Thyroid gland (tissue), 4 donors: ENCODE measurements at regions not wholly inside any gene's neighbourhood (a gene's known extent, or its start where the extent isn't known, plus 50 kb on each side); places are given as distances from the start of the nearest gene placed in this dataset.

Source experiments
- POLR2A ChIP-seq, 2 donors: fragments of 450-650 bp; IDR thresholded peaks; one replicate each; pipeline ENCODE4 v1.6.1; 2017; ENCODE audit warnings: antibody characterized with exemption in 2 of 2, mild to moderate bottlenecking in 2 of 2, moderate library complexity in 1 of 2
- TF ChIP-seq, protein P1 (sequence below), 6 experiments: fragments of 200-600 bp in 3 of 6; fragments of 450-650 bp in 3 of 6; sonication (generic) in 3 of 6; IDR thresholded peaks; one replicate each; pipeline ENCODE4 v1.5.1; 2016 to 2019; ENCODE audit warnings: antibody characterized with exemption in 6 of 6, mild to moderate bottlenecking in 2 of 6, inconsistent platforms in 1 of 6, moderate library complexity in 1 of 6

DNA sequence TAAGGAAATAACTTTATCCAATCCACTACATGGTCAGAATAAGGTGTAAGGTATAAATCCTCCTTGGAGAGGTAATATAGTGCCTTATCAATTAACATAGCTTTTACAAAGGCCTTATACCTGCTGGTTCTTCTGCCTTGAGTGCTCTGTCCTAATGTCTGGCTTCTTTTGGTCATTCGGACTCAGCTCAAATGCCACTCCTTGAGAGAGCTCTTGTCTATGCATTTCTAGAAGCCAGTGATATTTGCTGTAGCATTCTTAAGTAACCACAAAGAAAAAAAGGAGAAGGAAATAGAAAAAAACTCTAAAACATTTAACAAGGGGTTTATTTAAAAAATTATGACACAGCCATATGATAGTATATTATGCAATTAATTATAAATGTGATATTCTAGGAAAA is 444.8 kb upstream of the SLIT2 start:
- TF ChIP-seq, protein P1, sequence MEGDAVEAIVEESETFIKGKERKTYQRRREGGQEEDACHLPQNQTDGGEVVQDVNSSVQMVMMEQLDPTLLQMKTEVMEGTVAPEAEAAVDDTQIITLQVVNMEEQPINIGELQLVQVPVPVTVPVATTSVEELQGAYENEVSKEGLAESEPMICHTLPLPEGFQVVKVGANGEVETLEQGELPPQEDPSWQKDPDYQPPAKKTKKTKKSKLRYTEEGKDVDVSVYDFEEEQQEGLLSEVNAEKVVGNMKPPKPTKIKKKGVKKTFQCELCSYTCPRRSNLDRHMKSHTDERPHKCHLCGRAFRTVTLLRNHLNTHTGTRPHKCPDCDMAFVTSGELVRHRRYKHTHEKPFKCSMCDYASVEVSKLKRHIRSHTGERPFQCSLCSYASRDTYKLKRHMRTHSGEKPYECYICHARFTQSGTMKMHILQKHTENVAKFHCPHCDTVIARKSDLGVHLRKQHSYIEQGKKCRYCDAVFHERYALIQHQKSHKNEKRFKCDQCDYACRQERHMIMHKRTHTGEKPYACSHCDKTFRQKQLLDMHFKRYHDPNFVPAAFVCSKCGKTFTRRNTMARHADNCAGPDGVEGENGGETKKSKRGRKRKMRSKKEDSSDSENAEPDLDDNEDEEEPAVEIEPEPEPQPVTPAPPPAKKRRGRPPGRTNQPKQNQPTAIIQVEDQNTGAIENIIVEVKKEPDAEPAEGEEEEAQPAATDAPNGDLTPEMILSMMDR (IDR thresholded peaks at IDR 0.05): no peak
- no peak for TF ChIP-seq POLR2A (IDR thresholded peaks at IDR 0.05)
